ENCODE measurements at regions not wholly inside any gene's neighbourhood (a gene's known extent, or its start where the extent isn't known, plus 50 kb on each side); places are given as distances from the start of the nearest gene placed in this dataset.
"Not testable (repeated sequence)": the region's sequence is repeated elsewhere in the genome, so short reads cannot be mapped to it uniquely, and the experiment has no call there.

DNA sequence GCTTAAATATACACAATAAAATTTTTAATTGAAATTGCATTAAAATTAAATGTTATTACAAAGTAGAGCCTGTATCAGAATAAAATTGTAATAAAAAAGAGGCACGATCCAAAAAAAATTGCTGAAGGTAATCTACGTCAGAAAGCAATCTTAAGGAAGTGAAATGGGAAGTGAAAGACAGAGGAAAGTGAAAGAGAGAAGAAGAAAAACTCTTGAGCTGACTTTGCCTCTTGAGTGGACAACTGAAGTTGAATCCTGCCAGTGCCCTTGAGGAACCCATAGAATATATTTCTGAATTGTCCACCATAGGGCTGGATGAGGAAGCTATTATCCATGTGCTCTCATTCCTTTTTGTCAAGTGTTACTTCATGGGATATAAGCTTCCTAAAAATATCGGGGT lies 285.1 kb upstream of the STAC start:
- DNase-seq: no peak

- no peak for DNase-seq
Measured at GRCh38 chr3:36097209-36097608, 283.1 kb upstream of the STAC start.

DNA sequence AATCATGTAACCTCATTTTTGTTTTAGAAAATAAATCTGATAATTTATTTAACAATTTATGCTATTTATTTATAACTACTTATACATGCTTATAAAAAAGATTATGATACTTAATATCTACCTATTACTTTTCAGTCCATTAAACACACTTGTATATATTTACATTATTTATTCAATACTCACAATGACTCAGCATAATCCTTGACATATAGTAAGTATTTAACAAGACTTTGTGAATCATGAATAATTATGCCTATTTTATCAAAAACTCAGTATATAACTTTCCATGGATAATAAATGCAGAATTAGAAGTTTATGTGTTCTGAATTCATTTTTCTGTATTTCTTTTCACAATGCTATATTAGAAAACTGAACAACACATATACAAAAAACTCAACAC lies 266.0 kb upstream of the STAC start:
- DNase-seq: no peak

DNA sequence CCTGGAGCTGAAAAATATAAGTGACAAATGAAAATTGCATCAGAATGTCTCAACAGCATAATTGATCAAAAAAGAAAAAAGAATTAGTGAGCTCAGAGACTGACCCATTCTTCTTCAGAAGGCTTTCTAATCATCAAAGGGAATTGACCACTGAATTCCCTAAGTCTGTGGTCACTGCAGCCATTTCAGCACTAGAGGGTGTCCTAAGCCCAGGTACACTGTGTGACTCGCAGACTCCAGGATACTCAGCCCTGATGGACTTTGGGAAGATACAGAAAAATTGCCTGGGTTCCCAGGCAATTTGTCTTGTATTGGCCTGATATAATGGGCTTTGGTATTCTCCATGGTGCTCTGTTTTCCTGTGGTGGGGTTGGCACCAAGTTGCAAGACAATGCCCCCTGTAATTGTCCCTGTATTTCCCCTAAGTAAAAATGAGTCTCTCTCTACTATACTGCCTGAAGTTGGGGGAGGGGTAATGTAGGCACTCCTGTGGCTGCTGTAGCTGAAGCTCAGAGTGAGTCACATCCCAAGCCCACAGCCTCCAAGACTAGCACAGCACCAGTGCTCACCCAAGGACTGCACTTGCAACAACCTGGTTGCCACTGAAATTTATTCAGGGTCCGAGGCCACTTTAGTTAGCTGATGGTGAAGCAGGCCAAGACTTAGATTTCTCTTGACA lies 256.0 kb upstream of the STAC start:
- DNase-seq: no peak

DNA sequence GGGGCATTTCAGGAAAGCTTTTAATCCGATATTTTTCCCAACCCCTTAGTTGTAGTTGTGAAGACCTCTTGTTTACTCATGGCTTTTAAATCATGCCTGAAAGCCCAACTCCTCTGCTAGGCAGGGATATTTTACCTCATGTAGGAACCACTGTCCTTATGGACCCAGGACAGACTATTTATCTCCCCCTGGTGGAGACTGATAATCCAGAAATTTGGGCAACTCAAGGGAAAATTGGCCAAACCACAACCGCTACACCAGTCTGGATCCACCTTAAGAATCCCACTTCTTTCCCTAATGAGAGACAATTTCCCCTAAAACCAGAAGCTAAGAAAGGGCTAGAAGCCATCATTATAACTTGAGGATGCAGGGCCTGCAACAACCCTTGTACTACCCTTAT lies 248.1 kb upstream of the STAC start:
- no peak for DNase-seq

DNA sequence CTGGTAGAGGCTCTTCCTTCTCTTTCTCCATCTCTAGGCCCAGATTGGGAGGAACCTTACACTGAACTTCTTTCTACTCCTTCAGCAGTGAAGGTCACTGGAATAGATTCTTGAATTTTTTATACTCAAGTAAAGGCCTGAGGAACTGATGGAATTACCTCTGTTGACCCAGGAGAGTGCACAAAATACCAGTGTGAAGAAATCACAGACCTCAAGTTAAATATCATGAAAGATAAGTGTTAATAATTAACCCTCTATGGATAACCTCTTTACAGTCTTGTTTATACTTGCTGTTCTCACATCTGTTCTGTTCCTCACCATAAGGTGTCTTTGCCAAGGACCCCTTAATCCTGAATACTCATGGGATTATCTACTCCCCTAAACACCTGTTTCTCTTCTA lies 244.4 kb upstream of the STAC start:
- no peak for DNase-seq

DNA sequence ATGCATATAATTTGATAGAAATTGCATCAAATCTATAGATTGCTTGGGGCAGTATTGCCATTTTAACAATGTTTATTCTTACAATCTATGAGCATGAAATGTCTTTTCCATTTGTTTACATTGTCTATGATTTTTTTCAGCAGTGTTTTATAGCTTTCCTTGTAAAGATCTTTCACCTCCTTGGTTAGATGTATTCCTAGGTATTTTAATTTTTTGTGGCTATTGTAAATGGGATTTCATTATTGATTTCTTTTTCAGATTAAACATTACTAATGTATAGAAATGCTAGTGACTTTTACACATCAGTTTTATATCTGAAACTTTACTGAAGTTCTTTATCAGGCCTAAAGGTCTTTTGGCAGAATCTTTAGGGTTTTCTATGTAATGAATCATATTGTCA lies 237.6 kb upstream of the STAC start:
- DNase-seq: no peak

- no peak for DNase-seq
Measured at GRCh38 chr3:36146404-36146803, 233.9 kb upstream of the STAC start.

DNA sequence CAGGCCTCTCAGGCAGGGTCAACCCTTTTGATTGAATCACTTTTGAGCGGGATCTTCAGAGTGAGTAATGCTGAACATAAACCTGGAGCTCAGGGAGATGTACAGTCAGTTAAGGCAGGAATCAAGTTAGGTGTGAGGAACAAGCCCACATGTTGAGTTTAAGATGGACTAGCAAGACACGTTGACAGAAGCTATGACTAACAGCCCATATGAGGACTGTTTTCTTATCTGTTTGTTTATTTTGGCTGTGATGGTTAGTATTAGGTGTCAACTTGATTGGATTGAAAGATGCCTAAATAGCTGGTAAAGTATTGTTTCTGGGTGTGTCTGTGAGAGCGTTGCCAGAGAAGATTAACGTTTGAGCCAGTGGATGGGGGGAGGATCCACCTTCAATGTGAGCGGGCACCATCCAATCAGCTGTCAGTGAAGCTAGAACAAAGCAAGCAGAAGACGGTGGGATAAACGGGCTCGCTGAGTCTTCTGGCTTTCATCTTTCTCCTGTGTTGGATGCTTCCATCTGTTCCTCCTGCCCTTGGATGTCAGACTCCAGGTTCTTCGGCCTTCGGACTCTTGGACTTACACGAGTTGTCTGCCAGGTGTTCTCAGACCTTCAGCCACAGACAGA lies 232.3 kb upstream of the STAC start:
- DNase-seq: no peak

- DNase-seq: no peak
Measured at GRCh38 chr3:36149447-36149865, 230.8 kb upstream of the STAC start.

- DNase-seq: no peak
Measured at GRCh38 chr3:36155515-36155914, 224.8 kb upstream of the STAC start.

DNA sequence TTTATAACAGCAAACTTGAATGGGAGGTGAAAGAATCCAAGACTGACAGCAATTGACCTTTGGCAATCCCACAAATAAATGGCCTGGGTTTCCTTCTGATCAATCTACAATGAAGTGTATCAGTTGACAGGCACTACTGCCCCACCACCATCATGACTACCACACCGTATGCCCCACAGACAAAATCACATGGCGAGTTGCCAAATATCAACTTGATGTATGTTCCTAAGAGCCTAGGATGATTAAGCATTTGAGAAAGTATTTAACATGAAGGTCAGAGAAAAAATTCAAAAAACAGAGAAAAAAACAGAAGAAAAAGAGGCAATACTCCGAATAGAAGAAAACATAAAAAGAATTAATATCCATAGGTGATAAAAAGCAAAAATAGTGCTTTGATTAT lies 215.9 kb upstream of the STAC start:
- no peak for DNase-seq

GRCh38 chr3:36165509-36166290 lies 214.6 kb upstream of the STAC start:
- DNase-seq: no peak

- DNase-seq: no peak
Measured at GRCh38 chr3:36166477-36166876, 213.8 kb upstream of the STAC start.

DNA sequence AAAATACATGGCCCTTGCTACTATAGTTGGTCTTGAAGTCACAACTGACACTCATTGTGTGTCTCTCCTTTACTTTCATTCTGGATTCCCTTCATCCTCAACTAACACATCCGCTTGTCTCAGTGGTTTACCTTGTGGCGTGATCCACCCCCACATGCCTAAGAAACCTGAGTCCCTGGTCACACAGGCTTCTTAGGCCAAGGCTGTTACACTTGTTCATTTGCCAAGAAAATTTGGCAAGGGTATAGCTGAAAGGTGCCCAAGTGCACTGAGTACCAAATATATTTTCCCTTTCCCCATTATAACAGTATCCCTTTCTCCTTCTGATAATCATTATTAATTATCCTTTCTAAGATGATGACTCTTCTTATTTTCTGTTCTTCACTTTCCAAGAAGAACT lies 207.6 kb upstream of the STAC start:
- no peak for DNase-seq

GRCh38 chr3:36175113-36175812 lies 205.0 kb upstream of the STAC start:
- DNase-seq: no peak

- no peak for DNase-seq
Measured at GRCh38 chr3:36175916-36176461, 204.3 kb upstream of the STAC start.

GRCh38 chr3:36178018-36178417 lies 202.3 kb upstream of the STAC start:
- DNase-seq: no peak

GRCh38 chr3:36182024-36182423 lies 198.3 kb upstream of the STAC start:
- DNase-seq: no peak

GRCh38 chr3:36187197-36187596 lies 193.1 kb upstream of the STAC start:
- not testable (repeated sequence) for DNase-seq

- no peak for DNase-seq
Measured at GRCh38 chr3:36192901-36193300, 187.4 kb upstream of the STAC start.

- DNase-seq: no peak
Measured at GRCh38 chr3:36193448-36193847, 186.9 kb upstream of the STAC start.

- DNase-seq: no peak
Measured at GRCh38 chr3:36196058-36196457, 184.2 kb upstream of the STAC start.
